NCI-H2196 treated with DMSO at 0.1 percent for 48 hours (cell line): ENCODE measurements at regions not wholly inside any gene's neighbourhood (a gene's known extent, or its start where the extent isn't known, plus 50 kb on each side); places are given as distances from the start of the nearest gene placed in this dataset.

ENCODE experiments used
- DNase-seq: peaks from one replicate; lab custom pipeline; 2025; ENCODE audit not compliant: unreplicated experiment; lab: John Stamatoyannopoulos, UW

DNA sequence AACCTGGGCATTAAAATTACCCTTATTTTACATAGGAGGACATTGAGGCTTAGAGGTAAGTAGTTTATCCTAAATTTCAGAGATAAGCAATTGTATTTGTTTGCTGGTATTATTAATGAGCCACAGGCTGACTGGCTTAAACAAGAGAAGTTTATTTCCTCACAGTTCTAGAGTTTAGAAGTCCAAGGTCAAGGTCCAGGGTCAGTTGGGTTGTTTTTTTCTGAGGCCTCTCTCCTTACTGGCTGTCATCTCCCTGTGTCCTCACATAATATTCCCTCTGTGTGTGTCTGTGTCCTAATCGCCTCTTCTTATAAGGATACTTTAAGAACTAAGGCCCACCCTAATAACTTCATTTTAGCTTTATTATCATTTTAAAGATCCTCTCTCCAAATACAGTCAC is 294.9 kb upstream of the ATP5MC3 start:
- no peak for DNase-seq

DNA sequence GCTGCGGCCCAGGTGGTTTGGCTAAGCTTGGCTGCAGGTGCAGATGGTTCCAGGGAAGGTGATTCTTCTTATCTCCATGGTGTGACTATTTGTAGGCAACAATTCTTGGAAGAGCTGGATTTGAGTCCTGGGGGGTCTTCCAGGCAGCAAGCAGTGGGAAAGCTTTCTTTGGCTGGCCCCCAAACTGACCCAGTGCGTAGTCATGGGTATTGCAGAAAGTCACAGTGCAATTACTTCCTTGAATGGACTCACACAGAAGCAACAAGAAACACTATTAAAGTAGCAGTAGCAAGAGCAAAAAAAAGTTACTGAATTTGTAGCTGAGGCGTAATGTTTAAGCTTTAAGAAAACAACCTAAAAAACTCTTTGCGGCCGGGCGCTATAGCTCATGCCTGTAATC is 293.6 kb upstream of the ATP5MC3 start:
- DNase-seq, result no peak

DNA sequence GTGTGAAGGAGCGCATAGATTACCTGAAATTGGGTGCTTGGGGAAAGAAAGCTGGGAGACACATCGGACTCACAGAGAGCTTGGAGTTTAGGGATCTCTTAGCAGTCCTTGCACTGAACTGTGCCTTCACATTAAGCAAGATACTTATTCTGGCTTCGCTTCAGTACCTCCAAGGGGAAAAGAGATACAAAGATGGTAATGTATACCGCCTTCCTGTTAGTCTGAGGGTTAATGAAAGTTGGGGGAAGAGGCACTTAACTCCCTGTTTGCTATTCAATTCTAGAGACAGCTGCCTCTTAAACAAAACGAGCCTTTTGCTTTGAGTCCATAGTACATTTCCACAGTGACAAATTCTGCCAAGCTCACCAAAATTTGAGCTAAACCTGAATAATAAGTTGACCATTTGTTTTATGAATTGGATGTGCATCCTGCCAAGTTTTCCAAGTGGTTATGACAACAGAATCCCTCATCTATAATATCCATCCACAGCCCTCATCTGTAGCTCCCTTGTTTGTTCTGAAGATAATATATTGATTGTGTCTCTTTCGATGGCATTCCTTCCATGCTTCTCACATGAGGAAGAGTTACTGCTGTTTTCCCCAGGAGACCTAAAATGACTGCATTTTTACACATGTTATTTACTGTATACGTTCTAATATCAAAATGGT is 287.1 kb upstream of the ATP5MC3 start:
- no peak for DNase-seq

DNA sequence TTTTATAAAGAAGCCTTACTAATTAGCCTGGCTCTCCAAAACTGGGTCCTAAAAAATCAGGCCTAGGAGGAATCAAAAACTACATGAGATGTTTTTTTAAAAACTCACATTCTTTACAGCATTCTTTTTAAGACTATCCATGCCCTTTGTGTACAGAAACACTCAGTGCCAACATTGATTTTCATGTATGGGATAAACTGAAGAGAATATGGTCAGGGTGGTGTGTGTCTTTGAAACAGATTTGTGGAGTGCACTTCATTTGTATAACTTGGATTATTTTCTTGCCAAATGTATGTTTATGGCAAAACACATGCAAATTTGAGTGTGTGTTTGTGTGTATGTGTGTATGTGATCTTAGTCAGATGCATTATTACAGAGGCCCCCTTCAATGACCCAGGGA is 283.6 kb upstream of the ATP5MC3 start:
- no peak for DNase-seq

DNA sequence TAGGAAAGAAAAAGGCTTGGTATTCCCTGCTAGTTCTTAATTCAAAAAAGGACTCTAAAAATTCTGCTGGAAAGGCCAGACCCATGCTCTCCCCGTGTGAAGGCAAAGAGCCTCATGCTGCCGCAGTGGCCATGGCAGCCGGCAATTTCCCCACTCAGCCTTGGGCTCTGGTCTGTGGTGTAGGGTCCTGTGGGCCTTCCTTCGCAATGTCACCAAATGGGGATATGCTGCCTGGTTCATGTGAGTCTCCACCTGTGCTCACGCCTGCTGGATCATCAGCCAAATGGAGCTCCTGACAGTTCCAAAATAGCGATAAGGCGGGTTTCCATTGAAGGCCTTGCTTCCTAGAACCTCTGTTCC is 282.8 kb upstream of the ATP5MC3 start:
- no peak for DNase-seq

DNA sequence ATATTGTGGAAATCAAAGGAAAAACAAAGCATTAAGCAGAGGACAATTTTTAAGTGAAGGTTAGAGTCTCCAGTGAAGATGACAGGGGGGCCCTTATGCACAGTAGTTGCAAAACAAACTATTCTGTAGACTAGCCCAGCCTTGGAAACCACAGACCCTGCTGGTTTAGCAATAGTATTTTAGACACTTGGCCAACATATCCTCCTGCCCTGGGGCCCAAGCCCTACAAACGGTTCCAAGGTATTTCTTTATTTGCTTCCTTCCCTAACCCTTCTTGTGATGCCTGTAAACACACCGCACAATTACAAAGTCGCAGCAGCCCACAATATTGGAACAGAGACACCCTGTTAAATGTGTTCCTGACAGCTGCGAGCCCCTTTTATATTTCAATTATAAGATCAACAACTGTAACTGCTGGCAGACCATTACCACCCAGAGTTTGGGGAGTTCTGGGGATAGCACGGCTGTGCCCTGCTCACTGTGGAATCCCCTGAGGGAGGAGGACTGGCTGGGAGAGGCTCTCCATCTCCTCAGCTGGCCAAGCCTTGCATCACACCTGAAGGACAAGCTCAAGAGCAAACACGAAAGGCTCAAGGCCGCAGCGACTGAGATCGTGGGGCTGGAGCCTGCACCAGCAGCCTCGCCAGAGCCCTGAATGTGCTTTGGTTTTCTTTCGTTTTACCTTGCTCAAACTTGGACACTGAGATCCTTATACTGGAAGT is 282.2 kb upstream of the ATP5MC3 start:
- no peak for DNase-seq

DNA sequence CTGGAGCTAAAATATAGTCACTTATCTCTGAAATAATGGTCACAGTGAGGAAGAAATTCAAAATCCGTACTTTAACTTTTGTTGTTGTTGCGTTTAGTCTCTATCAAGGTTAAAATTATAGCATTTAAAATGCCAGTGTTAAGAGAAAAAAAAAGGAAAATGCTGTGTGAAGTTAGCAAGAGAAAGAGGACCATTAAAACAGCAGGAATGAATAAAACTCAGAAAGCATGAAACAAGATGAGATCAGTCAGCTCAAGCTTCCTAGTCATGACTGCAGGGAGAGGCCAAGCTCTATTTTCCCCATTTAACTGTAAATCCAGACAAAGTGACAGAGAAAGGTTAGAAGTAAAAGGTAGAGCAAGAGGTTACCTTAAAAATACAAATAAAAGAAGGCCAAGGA is 281.7 kb upstream of the ATP5MC3 start:
- DNase-seq, result no peak

DNA sequence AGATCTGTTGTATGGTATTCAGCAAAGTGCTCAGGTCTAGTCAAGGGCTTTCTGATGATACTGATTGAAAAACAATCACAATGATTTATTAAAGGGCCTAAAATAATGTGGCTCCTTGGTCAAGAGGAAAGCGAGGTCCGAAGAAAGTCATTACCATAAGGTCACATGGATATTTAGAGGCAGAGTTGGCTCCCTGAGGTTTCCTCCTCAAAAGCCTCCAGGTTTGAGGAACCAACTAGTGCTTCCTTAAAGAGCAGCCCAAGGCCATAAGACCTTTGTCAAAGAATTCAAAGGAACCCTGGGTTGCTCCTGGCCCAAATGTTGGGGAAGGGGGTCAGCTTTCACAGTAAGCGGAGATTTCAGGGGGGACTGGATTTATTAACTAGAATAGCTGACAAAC is 280.7 kb upstream of the ATP5MC3 start:
- DNase-seq, result no peak

DNA sequence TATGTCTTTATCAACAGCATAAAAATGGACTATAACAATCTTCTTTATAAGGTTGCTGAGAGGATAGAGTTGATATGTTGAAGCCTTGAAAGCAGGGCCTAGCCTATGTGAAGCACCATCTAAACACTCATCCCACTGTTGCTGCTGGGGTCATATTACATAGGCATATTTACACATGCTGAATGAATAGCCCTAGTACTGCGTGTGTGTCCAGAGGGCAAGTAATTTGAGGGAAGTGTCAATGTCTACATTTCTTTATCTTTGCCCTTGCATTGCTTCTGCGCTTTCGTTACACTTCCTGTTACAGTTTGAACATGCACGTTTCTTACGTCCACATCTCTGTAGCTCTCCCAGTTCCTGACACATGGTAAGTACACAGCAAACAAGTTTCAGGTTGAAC is 280.3 kb upstream of the ATP5MC3 start:
- peak; percentile 64 for DNase-seq

DNA sequence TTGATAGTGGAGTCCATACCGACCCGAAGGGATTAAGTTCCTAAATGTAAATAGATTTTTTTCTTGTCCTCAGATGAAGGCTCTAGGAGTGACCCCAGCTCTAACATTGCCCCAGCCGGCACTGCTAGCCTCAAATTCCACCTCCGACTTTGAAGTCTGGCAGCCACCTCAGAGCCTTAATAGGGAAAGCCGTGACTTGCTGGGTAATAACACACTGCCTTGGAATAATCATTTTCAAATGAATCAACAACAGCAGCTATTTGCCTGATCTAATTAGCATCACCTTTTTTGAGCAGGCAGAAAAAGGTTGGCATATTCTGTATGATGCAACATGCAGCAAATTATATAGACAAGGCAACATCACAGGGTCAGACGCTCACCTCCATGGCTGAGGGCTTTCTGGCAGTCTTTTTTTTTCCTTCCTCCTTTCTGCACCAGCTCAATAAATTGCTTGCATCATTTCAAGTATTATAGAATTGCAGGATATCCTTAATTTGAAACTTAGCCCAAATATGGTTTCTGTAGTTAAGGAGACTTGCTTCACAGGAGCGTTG is 276.5 kb upstream of the ATP5MC3 start:
- no peak for DNase-seq

DNA sequence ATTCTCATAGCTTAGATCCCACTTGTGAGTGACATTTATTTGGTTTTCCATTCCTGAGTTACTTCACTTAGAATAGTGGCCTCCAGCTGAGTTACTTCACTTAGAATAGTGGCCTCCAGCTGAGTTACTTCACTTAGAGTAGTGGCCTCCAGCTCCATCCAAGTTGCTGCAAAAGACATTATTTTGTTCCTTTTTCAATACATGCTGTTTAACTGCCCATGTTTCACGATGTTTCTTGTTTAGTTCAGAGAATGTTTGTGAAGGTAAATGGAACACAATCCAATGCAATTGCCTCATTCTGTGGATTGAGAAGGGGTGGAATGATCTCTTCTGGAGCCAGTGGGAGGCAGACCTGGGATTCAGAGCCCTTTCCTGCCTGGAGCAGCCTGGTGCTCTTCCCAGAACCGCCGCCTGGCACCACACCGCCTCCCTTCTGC is 273.5 kb upstream of the ATP5MC3 start:
- DNase-seq, result no peak

DNA sequence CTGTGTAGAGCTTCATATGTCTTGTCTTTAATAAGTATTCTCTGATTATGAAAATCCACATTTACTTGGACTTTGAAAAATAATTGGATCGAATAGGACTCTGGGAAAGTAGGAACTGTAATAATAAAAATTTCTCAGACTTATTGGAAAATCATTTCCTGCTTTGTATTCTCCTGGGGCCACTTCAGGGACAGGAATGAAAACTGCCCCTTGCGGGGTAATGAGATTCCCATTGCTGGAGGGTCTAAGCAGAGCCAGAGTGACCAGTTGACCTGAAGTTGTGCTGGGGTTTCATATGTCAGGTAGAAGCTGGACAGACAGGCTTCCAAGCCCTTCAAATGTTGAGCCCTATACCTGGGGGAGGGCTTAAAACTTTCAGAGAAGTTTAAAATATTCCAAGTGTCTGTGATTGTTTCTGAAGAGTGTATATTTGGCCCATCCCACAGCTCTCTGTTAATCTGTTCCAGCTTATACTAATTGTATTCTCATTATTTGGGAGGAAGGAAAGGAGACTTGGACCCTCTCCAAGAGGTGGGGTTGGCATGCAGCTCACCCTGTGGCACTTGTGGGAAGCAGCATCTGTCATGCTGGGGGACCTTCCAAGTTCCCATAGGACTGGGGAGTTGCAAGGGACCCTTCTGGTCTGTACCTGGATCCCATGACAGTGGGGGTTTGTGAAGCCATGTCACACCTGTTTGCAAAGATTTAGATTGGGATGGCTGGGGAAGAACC is 268.7 kb upstream of the ATP5MC3 start:
- DNase-seq, result no peak

DNA sequence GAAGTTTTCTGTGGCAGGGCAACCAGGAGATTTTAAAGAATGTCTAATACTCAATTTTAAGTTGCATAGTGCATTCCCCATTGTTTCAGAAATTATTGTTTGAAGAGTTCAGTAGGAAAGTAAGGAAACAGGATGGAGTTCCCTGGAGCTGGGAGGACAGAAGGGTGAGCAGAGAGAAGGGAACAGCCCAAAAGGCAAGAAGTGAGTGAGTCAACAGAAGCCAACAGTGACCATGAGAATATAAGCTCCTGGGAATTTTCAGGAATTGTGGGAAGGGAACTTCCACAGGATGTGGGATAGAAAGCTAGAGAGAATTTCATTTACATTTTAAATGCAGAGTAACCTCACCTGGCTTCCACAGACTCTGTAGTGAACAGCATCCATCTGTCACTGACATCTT is 268.1 kb upstream of the ATP5MC3 start:
- no peak for DNase-seq

DNA sequence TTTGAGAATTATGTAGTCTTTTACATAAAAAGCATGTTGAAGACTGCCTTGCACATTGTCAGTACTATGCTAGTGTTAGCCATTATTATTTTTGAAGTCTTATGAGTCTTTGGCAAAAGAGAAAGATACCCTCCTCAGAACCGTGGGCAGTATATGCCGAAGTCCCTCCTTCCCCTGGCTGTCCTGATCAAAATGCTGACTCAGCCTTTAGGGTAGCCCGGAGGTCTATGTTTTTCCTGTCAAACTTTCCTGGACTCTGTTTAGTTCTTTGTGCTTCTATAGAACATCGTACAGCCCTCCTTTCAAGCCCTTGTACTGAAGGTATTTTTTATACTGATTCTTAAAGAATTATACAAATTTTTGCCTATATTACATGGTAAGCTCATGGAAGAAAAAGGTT is 264.7 kb upstream of the ATP5MC3 start:
- no peak for DNase-seq

DNA sequence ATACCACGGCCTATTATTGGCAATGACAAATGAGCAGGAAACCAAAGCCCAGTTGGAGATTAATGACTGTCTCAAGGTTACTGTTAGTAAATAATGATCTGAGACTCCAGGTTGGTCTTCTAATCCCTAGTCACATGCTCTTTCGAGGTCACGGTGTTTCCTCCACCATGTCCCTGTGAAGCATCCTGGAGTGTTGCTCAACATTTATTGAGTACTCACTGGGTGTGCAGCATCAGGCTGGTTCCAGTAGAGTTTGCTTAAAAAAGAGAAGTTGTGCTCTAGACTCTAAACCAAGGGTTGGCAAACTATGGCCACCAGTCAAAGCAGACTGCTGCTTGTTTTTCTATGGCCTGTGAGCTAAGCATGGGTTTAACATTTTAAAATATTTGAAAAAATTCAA is 263.8 kb upstream of the ATP5MC3 start:
- DNase-seq, result no peak

DNA sequence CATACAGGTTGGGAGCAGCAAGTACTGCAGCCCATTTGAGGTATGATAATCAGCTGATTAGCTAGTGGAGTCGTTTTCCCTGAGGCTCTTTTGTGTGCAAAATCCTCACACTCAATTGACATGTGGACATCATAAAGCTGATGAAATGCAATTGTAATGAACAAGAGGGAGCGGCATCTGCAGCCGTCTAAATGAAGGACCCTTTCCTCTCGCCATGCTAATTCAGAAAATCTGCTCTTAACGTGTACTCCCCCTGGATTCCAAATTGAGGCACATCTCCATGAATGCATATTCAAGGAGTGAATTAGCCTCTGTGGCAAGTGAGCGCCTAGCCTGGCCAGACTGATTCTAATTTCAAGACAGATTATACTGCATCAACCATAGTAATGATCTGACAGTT is 260.9 kb upstream of the ATP5MC3 start:
- no peak for DNase-seq

DNA sequence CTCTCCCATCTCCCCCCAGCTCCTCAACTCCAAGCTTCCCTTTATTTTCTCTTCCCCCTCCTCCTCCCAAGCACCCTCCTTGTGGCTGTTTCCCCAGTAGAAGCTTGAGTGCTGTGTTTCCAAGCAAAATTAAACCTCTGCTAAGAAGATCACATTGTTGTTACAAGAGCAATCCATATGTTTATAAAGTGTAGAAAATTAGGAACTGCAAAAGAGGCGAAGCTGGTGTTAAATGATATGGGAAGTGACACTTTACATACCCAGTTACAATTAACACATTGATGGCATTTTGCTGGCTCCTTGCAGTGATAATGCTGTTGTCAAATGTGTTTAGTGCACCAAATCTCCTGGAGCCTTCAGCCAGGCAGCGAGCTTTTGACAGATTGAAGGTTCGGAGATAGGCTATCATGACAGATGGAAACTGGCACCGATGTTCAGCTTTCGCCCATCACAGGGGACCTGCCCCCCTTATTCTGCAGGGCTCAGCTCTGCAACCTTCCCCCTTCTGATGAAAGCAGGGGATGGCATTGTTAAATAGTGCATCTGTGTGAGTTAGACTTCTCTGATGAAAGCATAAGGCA is 259.8 kb upstream of the ATP5MC3 start:
- DNase-seq, result no peak

DNA sequence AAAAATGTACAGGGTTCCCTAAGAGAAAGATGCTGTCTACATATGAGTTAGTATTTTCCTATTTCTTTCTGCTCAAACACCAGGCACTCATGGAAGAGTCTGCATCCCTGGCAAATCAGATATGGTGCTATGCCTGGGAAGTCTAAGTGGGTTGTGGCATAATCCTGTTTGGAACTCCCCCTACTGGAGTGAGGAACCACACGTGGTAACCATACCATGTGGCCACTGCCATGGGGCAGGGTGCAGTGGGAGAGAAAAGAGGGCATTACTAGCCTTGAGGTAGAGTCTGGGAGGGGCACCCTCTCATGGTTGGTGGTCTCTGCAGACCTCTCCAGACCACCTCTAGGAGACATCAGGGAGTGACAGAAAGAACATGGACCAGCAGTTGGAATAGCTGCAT is 257.9 kb upstream of the ATP5MC3 start:
- DNase-seq, result no peak

DNA sequence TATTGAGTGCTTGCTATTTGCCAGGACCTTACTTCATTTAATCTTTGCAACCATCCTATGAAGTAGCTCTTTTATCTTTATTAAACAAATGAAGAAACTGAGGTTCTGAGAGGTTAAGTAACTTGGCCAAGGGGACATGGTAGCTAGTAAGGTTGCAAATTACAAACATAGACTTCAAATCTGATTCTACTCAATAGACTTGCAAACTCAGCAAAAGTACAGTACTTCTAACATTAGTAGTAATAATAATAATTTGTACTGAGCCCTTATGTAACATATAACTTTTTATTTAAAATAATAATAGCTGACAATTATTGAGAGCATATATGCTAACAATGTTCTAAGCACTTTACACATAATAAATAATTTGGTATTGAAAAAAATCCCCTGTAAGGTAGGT is 255.7 kb upstream of the ATP5MC3 start:
- DNase-seq, result no peak

DNA sequence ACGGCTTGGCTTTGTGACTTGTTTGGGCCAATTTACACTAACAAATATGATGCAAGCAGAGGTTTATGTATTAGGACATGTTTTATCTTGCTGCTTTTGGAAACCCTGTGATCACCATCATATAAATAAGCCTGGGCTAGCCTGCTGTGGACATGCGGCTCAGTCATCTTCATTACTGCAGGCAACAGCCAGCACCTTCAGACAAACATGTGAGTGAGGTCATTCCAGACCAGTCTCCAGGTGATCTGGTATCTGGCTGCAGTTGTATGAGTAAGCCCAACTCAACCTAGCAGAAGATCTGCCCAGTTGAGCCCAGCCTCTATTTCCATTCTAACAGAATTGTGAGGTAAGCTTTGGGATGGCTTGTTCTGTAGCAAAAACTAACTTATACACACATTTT is 254.6 kb upstream of the ATP5MC3 start:
- DNase-seq, result no peak

DNA sequence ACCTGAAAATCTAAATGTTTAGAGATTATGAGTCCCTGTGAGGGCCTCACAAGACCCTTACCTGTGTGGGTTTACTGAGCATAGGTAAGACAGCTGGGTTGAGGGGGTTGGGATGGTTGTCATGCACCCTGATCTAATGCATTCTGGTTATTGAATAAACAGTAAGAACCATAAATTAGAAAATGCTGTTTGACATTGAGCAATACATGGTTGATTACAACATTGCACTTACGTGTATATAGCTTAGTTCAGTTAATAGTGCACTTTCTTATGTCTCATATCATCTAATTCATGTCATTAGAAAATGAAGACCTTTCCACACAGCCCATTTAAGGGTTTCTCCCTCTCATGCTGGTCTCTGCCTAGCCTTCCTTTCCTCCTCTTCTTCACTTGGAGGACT is 253.5 kb upstream of the ATP5MC3 start:
- DNase-seq, result no peak

DNA sequence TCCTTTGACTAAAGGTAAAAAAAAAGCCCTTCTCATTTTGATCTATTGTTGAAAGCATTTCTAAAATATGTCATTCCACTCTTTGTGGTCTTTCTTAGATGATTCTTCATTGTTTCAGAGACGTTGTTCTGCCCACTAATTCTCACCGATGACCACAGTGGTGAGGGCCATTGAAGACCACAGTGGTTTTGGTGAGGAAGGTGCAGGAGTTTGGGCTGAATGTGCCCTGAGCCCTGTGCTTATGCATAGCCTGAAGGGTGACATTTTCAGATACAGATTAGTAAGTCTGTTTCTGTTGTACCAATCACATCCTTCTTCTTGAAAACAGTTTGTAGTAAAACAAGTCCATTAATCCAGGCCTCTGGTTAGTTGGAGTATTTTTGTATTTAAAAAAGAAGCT is 251.3 kb upstream of the ATP5MC3 start:
- DNase-seq, result no peak
